ENCODE measurements at regions not wholly inside any gene's neighbourhood (a gene's known extent, or its start where the extent isn't known, plus 50 kb on each side); places are given as distances from the start of the nearest gene placed in this dataset.

- no peak for DNase-seq (ENCODE audit: low spot score)
- ATAC-seq (ENCODE audit: low FRiP score): no peak
- TF ChIP-seq CTCF (IDR thresholded peaks at IDR 0.05): no peak
Observed at GRCh38 chr13:62444805-62445204, 1029.2 kb upstream of the PCDH20 start.

- TF ChIP-seq CTCF (IDR thresholded peaks at IDR 0.05): no peak
- DNase-seq (ENCODE audit: low spot score): no peak
- no peak for ATAC-seq (ENCODE audit: low FRiP score)
Observed at GRCh38 chr13:62434081-62434480, 1018.4 kb upstream of the PCDH20 start.

- TF ChIP-seq CTCF (IDR thresholded peaks at IDR 0.05): no peak
- no peak for ATAC-seq (ENCODE audit: low FRiP score)
- no peak for DNase-seq (ENCODE audit: low spot score)
Observed at GRCh38 chr13:62433660-62434059, 1018.0 kb upstream of the PCDH20 start.

- ATAC-seq (ENCODE audit: low FRiP score) (no peak), DNase-seq (ENCODE audit: low spot score) (no peak)
- TF ChIP-seq CTCF (IDR thresholded peaks at IDR 0.05): no peak
Observed at GRCh38 chr13:62432906-62433305, 1017.3 kb upstream of the PCDH20 start.

GRCh38 chr13:62432295-62432694 is 1016.6 kb upstream of the PCDH20 start:
- no peak for DNase-seq (ENCODE audit: low spot score)
- no peak for TF ChIP-seq CTCF (IDR thresholded peaks at IDR 0.05)
- ATAC-seq (ENCODE audit: low FRiP score): no peak

- ATAC-seq (ENCODE audit: low FRiP score) (no peak), DNase-seq (ENCODE audit: low spot score) (no peak)
- TF ChIP-seq CTCF (IDR thresholded peaks at IDR 0.05): no peak
Observed at GRCh38 chr13:62431852-62432251, 1016.2 kb upstream of the PCDH20 start.

- ATAC-seq (ENCODE audit: low FRiP score): no peak
- no peak for TF ChIP-seq CTCF (IDR thresholded peaks at IDR 0.05)
- DNase-seq (ENCODE audit: low spot score): no peak
Observed at GRCh38 chr13:62418872-62419271, 1003.2 kb upstream of the PCDH20 start.

Measured in omental fat pad (tissue), 3 donors.